ENCODE measurements at regions not wholly inside any gene's neighbourhood (a gene's known extent, or its start where the extent isn't known, plus 50 kb on each side); places are given as distances from the start of the nearest gene placed in this dataset.
"Not testable (repeated sequence)": the region's sequence is repeated elsewhere in the genome, so short reads cannot be mapped to it uniquely, and the experiment has no call there.

DNA sequence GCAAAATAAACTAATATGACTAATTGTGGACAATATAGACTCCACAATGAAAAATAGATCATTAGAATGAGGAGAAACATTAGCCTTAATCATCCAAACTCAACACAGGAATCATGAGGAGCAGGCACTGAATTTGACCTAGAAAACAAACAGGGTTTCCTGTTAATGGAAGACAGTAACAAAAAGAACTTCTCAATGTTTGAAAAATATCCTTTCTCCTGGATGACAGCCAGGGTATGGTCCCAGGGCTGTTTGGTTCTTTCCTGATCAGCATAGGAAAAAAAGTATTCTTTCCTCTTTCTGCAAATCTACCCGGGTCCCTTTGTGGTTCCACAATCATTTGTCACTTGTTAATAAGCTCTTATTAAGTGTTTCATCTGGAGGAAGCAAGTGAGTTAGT, 145.3 kb upstream of the SVIL start:
- TF ChIP-seq, protein P1, sequence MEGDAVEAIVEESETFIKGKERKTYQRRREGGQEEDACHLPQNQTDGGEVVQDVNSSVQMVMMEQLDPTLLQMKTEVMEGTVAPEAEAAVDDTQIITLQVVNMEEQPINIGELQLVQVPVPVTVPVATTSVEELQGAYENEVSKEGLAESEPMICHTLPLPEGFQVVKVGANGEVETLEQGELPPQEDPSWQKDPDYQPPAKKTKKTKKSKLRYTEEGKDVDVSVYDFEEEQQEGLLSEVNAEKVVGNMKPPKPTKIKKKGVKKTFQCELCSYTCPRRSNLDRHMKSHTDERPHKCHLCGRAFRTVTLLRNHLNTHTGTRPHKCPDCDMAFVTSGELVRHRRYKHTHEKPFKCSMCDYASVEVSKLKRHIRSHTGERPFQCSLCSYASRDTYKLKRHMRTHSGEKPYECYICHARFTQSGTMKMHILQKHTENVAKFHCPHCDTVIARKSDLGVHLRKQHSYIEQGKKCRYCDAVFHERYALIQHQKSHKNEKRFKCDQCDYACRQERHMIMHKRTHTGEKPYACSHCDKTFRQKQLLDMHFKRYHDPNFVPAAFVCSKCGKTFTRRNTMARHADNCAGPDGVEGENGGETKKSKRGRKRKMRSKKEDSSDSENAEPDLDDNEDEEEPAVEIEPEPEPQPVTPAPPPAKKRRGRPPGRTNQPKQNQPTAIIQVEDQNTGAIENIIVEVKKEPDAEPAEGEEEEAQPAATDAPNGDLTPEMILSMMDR (IDR thresholded peaks at IDR 0.05), result no peak
- TF ChIP-seq ZFX (IDR thresholded peaks at IDR 0.05; ENCODE audit: borderline replicate concordance), result no peak
- H3K27ac ChIP-seq, result no peak overlapping the region

DNA sequence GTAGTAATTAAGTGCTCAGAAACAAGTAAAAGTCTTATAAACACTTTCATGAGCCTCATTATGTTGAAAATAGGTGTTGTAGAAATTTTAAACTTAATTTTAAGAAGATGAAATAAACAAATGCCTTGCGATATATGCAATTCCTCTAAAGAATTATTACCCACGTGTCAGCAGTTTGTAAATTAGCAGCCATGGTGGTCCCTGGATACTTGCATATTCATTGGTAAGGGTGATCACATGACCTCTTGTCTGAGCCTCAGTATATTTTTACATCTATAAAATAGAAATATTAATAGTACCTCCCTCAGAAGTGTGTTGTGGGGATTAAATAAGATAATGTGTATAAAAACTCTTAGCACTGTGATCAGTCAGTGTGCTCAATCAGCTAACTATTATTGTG, 141.5 kb upstream of the SVIL start:
- no peak for TF ChIP-seq ZFX (IDR thresholded peaks at IDR 0.05; ENCODE audit: borderline replicate concordance)
- TF ChIP-seq, protein P1 (IDR thresholded peaks at IDR 0.05), result no peak
- H3K27ac ChIP-seq, result no peak overlapping the region

DNA sequence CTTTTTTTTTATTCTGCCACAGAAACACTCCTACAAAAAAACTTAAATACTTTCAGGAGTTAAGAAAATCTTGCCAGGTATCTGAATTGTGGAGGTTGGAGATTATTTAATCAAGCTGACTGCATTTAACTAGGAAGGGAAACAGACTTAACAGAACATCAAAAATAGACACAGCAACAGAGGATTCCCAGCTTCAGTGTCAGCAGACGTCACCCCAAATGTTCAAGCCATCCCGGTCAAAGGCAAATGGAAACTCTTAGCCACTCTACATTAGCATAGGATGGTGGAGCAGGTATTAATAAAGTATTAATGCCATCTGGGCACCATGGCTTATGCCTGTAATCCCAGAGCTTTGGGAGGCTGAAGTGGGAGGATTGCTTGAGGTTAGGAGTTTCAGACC, 139.7 kb upstream of the SVIL start:
- no peak for TF ChIP-seq ZFX (IDR thresholded peaks at IDR 0.05; ENCODE audit: borderline replicate concordance)
- TF ChIP-seq, protein P1 (IDR thresholded peaks at IDR 0.05), result no peak

GRCh38 chr10:29773675-29774091, 138.9 kb upstream of the SVIL start:
- no peak overlapping the region for H3K27ac ChIP-seq
- TF ChIP-seq, protein P1 (IDR thresholded peaks at IDR 0.05), result no peak
- no peak for TF ChIP-seq ZFX (IDR thresholded peaks at IDR 0.05; ENCODE audit: borderline replicate concordance)

More for the DNA sequence above, 139.7 kb upstream of the SVIL start:
- H3K27ac ChIP-seq, result no peak overlapping the region

DNA sequence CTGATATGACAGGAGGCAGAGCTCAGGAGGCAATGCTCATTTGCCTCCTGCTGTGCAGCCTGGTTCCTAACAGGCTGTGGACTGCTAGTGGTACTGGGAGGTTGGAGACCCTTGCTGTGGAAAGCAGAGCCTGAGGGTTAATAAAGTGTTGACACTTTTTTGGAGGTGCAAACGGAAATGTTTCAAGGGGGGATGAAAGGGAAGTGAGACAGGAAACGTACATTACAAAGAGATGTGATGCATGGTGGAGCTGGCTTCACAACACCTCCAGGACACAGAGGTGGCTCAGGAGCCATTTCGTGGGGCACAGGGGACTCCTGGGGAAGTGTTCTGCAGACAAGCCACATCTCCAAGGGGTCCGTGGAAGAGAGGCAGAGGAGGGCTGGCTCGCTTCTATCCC, 137.6 kb upstream of the SVIL start:
- no peak overlapping the region for H3K27ac ChIP-seq
- no peak for TF ChIP-seq ZFX (IDR thresholded peaks at IDR 0.05; ENCODE audit: borderline replicate concordance)
- TF ChIP-seq, protein P1 (IDR thresholded peaks at IDR 0.05), result no peak

- no peak overlapping the region for H3K27ac ChIP-seq
- TF ChIP-seq ZFX (IDR thresholded peaks at IDR 0.05; ENCODE audit: borderline replicate concordance), result no peak
- TF ChIP-seq, protein P1 (IDR thresholded peaks at IDR 0.05), result no peak
Measured at GRCh38 chr10:29771376-29771775, 136.6 kb upstream of the SVIL start.

- not testable (repeated sequence) for H3K27ac ChIP-seq
Measured at GRCh38 chr10:29769277-29769676, 134.5 kb upstream of the SVIL start.

- TF ChIP-seq ZFX (IDR thresholded peaks at IDR 0.05; ENCODE audit: borderline replicate concordance), result no peak
- TF ChIP-seq, protein P1 (IDR thresholded peaks at IDR 0.05), result no peak
- H3K27ac ChIP-seq, result no peak overlapping the region
Measured at GRCh38 chr10:29767968-29768367, 133.2 kb upstream of the SVIL start.
